Gastrocnemius medialis (tissue), 4 donors: ENCODE measurements at regions not wholly inside any gene's neighbourhood (a gene's known extent, or its start where the extent isn't known, plus 50 kb on each side); places are given as distances from the start of the nearest gene placed in this dataset.
A peak's percentile ranks its signal among the peaks of the same experiment; 100 is the strongest.
"Not testable (repeated sequence)": the region's sequence is repeated elsewhere in the genome, so short reads cannot be mapped to it uniquely, and the experiment has no call there.

Source experiments
- ATAC-seq, 2 donors: fragments of 150-250 bp; one replicate each; pipeline ENCODE4 v1.9.1; 2016
- DNase-seq, 2 donors: peaks; one replicate each; pipeline ENCODE4 v3.0.0-alpha.2; 2019
- H3K27ac ChIP-seq, 4 donors: fragments of 200-600 bp; sonication (generic); 1 replicate in 1 of 4; 2 replicates in 3 of 4; pipeline ENCODE4 v1.5.1; 2016 to 2018; ENCODE audit warnings: mild to moderate bottlenecking in 2 of 4, moderate library complexity in 1 of 4
- H3K27me3 ChIP-seq, 3 donors: fragments of 200-600 bp; sonication (generic) in 2 of 3; 1 replicate in 1 of 3; 2 replicates in 2 of 3; pipeline versions ENCODE4 v1.5.1 to v1.6.0; 2016 to 2019; ENCODE audit warnings: mild to moderate bottlenecking in 1 of 3, moderate library complexity in 1 of 3
- H3K36me3 ChIP-seq, 2 donors: fragments of 200-600 bp; sonication (generic) in 1 of 2; one replicate each; pipeline ENCODE4 v1.5.1; 2017 to 2018
- H3K4me1 ChIP-seq, 2 donors: fragments of 200-600 bp; sonication (generic) in 1 of 2; one replicate each; pipeline ENCODE4 v1.5.1; 2016 to 2017; ENCODE audit warnings: mild to moderate bottlenecking in 2 of 2
- H3K4me3 ChIP-seq, 4 donors: fragments of 200-600 bp; sonication (generic) in 3 of 4; 1 replicate in 1 of 4; 2 replicates in 3 of 4; pipeline ENCODE4 v1.5.1; 2016 to 2019; ENCODE audit warnings: mild to moderate bottlenecking in 2 of 4
- H3K9me3 ChIP-seq, 3 donors: fragments of 200-600 bp; sonication (generic) in 2 of 3; 1 replicate in 1 of 3; 2 replicates in 2 of 3; pipeline ENCODE4 v1.5.1; 2016 to 2019
- in situ Hi-C, 4 donors: fragments of 200-750 bp; cut with MboI; loops; one replicate each; pipeline versions ENCODE4 v1.15.0 to v1.8.0; 2017; ENCODE audit warnings: low sequenced_read_pairs in 4 of 4
- intact Hi-C: fragments of 100-400 bp; cut with DNase I; formaldehyde crosslinking; loops from one replicate; pipeline ENCODE4 v1.15.1; 2023; ENCODE audit warnings: low total_unique reads

DNA sequence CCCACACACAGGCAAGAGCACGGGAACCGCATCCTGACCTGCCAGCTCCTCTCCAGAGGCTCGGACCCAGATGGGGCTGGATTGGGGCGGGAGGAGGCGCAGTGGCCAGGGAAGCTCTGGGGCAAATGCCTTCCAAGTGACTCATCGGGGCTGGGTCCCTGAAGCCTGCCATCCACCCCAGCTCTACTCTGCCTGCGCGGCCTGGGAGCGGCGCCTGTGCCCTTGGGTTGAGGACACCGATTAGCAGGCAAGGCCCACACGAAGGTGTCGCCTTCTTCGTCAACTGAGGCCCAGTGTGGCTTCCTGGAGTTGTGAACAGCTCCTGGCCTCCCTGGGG, 4380.3 kb upstream of the TPTE start:
- intact Hi-C loops, DNase-seq, H3K27ac ChIP-seq, in situ Hi-C loops, H3K4me1 ChIP-seq, H3K9me3 ChIP-seq, H3K36me3 ChIP-seq, H3K4me3 ChIP-seq, H3K27me3 ChIP-seq, ATAC-seq: not testable (repeated sequence)

GRCh38 chr21:6153154-6153553, 4368.2 kb upstream of the TPTE start:
- ATAC-seq, intact Hi-C loops, in situ Hi-C loops: not testable (repeated sequence)

GRCh38 chr21:6154524-6155320, 4366.7 kb upstream of the TPTE start:
- H3K4me3 ChIP-seq, H3K9me3 ChIP-seq, H3K27me3 ChIP-seq, intact Hi-C loops, H3K27ac ChIP-seq, DNase-seq, H3K4me1 ChIP-seq, in situ Hi-C loops, H3K36me3 ChIP-seq: not testable (repeated sequence)
- peak in 1 of 2 donors; percentile 33 for ATAC-seq

More at GRCh38 chr21:6153154-6153553, 4368.2 kb upstream of the TPTE start:
- H3K27me3 ChIP-seq, DNase-seq, H3K36me3 ChIP-seq, H3K9me3 ChIP-seq, H3K4me1 ChIP-seq, H3K4me3 ChIP-seq, H3K27ac ChIP-seq: not testable (repeated sequence)

DNA sequence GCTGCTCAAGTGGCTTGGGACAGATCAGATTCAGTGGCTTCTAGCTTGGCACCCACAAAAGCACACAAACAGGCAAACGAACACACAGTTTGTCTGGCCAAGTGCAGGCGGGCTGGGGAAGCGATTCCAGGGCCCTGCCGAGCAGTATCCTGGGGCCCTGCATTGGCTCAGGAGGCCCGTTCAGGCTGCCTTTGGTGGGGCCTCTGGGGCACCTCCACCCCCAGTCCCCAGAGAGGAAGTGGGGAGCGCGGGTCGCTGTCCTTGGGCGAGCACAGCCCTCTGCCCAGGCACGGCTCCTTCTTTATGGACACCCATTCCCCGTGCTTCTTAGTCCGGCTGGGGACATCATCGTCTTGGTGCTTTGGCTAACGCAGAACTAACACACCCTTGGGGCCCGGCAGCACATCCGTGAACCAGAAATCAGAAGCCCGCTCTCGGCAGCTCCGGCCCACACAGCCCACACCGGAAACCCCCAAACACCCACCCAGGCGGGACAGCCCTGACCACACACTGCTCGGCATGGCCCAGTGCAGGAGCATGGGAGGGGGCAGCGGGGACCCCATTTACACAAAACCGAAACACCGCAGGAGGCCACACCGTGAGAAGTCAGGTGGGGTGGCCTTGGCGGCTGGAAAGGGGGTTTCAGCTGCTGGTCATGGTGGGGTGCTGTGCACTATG, 4364.5 kb upstream of the TPTE start:
- H3K27me3 ChIP-seq, H3K27ac ChIP-seq, ATAC-seq, H3K4me3 ChIP-seq, intact Hi-C loops, H3K9me3 ChIP-seq, in situ Hi-C loops, DNase-seq, H3K36me3 ChIP-seq, H3K4me1 ChIP-seq: not testable (repeated sequence)

GRCh38 chr21:6157515-6157914, 4363.9 kb upstream of the TPTE start:
- ATAC-seq, H3K4me1 ChIP-seq, in situ Hi-C loops, H3K4me3 ChIP-seq, H3K27ac ChIP-seq, DNase-seq, H3K27me3 ChIP-seq, H3K9me3 ChIP-seq, intact Hi-C loops, H3K36me3 ChIP-seq: not testable (repeated sequence)

- H3K36me3 ChIP-seq, H3K4me1 ChIP-seq, H3K9me3 ChIP-seq, H3K27me3 ChIP-seq, in situ Hi-C loops, H3K27ac ChIP-seq, ATAC-seq, DNase-seq, H3K4me3 ChIP-seq, intact Hi-C loops: not testable (repeated sequence)
These were observed 4363.2 kb upstream of the TPTE start for GRCh38 chr21:6158171-6158570.
